Right atrium auricular region (tissue), 2 donors: ENCODE measurements at regions not wholly inside any gene's neighbourhood (a gene's known extent, or its start where the extent isn't known, plus 50 kb on each side); places are given as distances from the start of the nearest gene placed in this dataset.

Experiments
- DNase-seq: peaks from one replicate; pipeline ENCODE4 v3.0.0-alpha.2; 2019; ENCODE audit warnings: low spot score
- H3K27ac ChIP-seq, 2 donors: fragments of 200-600 bp; sonication (generic); 1 replicate in 1 of 2; 2 replicates in 1 of 2; pipeline ENCODE4 v1.5.1; 2016 to 2019
- H3K27me3 ChIP-seq, 2 donors: fragments of 200-600 bp; sonication (generic); one replicate each; pipeline versions ENCODE4 v1.5.1 to v1.6.0; 2017 to 2019
- H3K36me3 ChIP-seq: fragments of 200-600 bp; sonication (generic); one replicate; pipeline ENCODE4 v1.5.1; 2016
- H3K4me1 ChIP-seq, 2 donors: fragments of 200-600 bp; sonication (generic); one replicate each; pipeline versions ENCODE4 v1.5.1 to v1.6.0; 2017 to 2019
- H3K4me3 ChIP-seq, 2 donors: fragments of 200-600 bp; sonication (generic); 1 replicate in 1 of 2; 2 replicates in 1 of 2; pipeline ENCODE4 v1.5.1; 2017 to 2019; ENCODE audit warnings: mild to moderate bottlenecking in 1 of 2, moderate library complexity in 1 of 2
- H3K9me3 ChIP-seq, 2 donors: fragments of 200-600 bp; sonication (generic); one replicate each; pipeline ENCODE4 v1.5.1; 2019
- CTCF ChIP-seq, 2 donors: fragments of 200-600 bp; sonication (generic); IDR thresholded peaks; one replicate each; pipeline ENCODE4 v1.5.1; 2019; ENCODE audit warnings: antibody characterized with exemption in 2 of 2

- no peaks in the 10 kb centered on the region for H3K4me1 ChIP-seq
- H3K36me3 ChIP-seq = no peaks in the 10 kb centered on the region
- TF ChIP-seq CTCF (IDR thresholded peaks at IDR 0.05) = no peak
Measured at GRCh38 chr2:129324349-129324748, 655.1 kb upstream of the RAB6C start.

GRCh38 chr2:129325151-129325550 is 654.3 kb upstream of the RAB6C start:
- no peak overlapping the region for H3K4me3 ChIP-seq
- no peak overlapping the region for H3K27ac ChIP-seq
- H3K36me3 ChIP-seq = no peaks in the 10 kb centered on the region
- no peak for TF ChIP-seq CTCF (IDR thresholded peaks at IDR 0.05)
- no peaks in the 10 kb centered on the region for H3K4me1 ChIP-seq
- H3K27me3 ChIP-seq = no peaks in the 10 kb centered on the region
- no peak for DNase-seq
- H3K9me3 ChIP-seq = no peaks in the 10 kb centered on the region

More at GRCh38 chr2:129324349-129324748, 655.1 kb upstream of the RAB6C start:
- Histone ChIP-seq H3K9me3 (no peaks in the 10 kb centered on the region), H3K27me3 (no peaks in the 10 kb centered on the region), H3K4me3 (no peak overlapping the region), H3K27ac (no peak overlapping the region)
- DNase-seq = no peak

- no peak for TF ChIP-seq CTCF (IDR thresholded peaks at IDR 0.05)
- Histone ChIP-seq H3K4me3 (no peak overlapping the region), H3K27ac (no peak overlapping the region), H3K36me3 (no peaks in the 10 kb centered on the region), H3K27me3 (no peaks in the 10 kb centered on the region), H3K9me3 (no peaks in the 10 kb centered on the region), H3K4me1 (no peaks in the 10 kb centered on the region)
- DNase-seq = no peak
Measured at GRCh38 chr2:129329574-129329973, 649.9 kb upstream of the RAB6C start.

GRCh38 chr2:129330504-129330903 is 649.0 kb upstream of the RAB6C start:
- TF ChIP-seq CTCF (IDR thresholded peaks at IDR 0.05) = no peak
- DNase-seq = no peak
- no peaks in the 10 kb centered on the region for H3K9me3 ChIP-seq
- H3K27me3 ChIP-seq = no peaks in the 10 kb centered on the region
- no peaks in the 10 kb centered on the region for H3K36me3 ChIP-seq
- H3K4me3 ChIP-seq = no peak overlapping the region
- no peaks in the 10 kb centered on the region for H3K4me1 ChIP-seq
- H3K27ac ChIP-seq = no peak overlapping the region

- Histone ChIP-seq H3K4me1 (no peaks in the 10 kb centered on the region), H3K4me3 (no peak overlapping the region), H3K27me3 (no peaks in the 10 kb centered on the region), H3K9me3 (peaks cover 0 to 3% of the 10 kb centered on the region in 2 donors), H3K27ac (no peak overlapping the region), H3K36me3 (no peaks in the 10 kb centered on the region)
- no peak for DNase-seq
- no peak for TF ChIP-seq CTCF (IDR thresholded peaks at IDR 0.05)
Measured at GRCh38 chr2:129331638-129332037, 647.8 kb upstream of the RAB6C start.

GRCh38 chr2:129334128-129334527 is 645.3 kb upstream of the RAB6C start:
- H3K9me3 ChIP-seq = peaks cover 0 to 9% of the 10 kb centered on the region in 2 donors
- H3K4me1 ChIP-seq = no peaks in the 10 kb centered on the region
- H3K36me3 ChIP-seq = no peaks in the 10 kb centered on the region
- no peak overlapping the region for H3K27ac ChIP-seq
- H3K4me3 ChIP-seq = no peak overlapping the region
- TF ChIP-seq CTCF (IDR thresholded peaks at IDR 0.05) = no peak
- no peak for DNase-seq
- no peaks in the 10 kb centered on the region for H3K27me3 ChIP-seq
